IMR-90 (cell line): ENCODE measurements at regions not wholly inside any gene's neighbourhood (a gene's known extent, or its start where the extent isn't known, plus 50 kb on each side); places are given as distances from the start of the nearest gene placed in this dataset.
A peak's percentile ranks its signal among the peaks of the same experiment; 100 is the strongest.

Experiments
- ATAC-seq: fragments of 200-7000 bp; cut with Tn5 transposase; 2 replicates; pipeline ENCODE4 v1.9.1; 2020; ENCODE audit warnings: low read depth, mild to moderate bottlenecking, moderate library complexity
- BruUV-seq: library from RNA; stranded (reverse); fragments of 400-500 nt; replicated peaks from 2 replicates; lab custom pipeline; 2021; lab: Mats Ljungman, UMichigan
- CTCF ChIA-PET: fragments of 300-600 bp; formaldehyde crosslinking; extraction: SDS; loops from one replicate; lab custom pipeline; 2021; ENCODE audit warnings: antibody characterized with exemption; lab: Yijun Ruan, JAX
- POLR2A ChIA-PET: fragments of 300-600 bp; sonication (Branson Sonifier 250); formaldehyde crosslinking; loops from one replicate; lab custom pipeline; 2022; ENCODE audit warnings: antibody characterized with exemption; ENCODE audit not compliant: unreplicated experiment; lab: Charles Lee
- DNase-seq: peaks from one replicate; pipeline ENCODE4 v3.0.0; 2013
- H2AFZ ChIP-seq: replicated peaks from 2 replicates; pipeline ENCODE3; 2013; ENCODE audit warnings: low read length, mild to moderate bottlenecking; ENCODE audit not compliant: poor library complexity
- H2AK5ac ChIP-seq: 2 replicates; pipeline ENCODE4 v1.6.1; 2013; ENCODE audit warnings: low read depth, low read length, inconsistent platforms
- H2AK9ac ChIP-seq: replicated peaks from 2 replicates; pipeline ENCODE3; 2013; ENCODE audit warnings: mild to moderate bottlenecking, low read depth, low read length, moderate library complexity; ENCODE audit not compliant: poor library complexity
- H2BK120ac ChIP-seq: 2 replicates; pipeline ENCODE4 v1.6.1; 2013; ENCODE audit warnings: low read depth, low read length, inconsistent platforms
- H2BK15ac ChIP-seq: 3 replicates; pipeline ENCODE4 v1.6.1; 2013; ENCODE audit warnings: low read depth, low read length, inconsistent platforms
- H2BK20ac ChIP-seq: 2 replicates; pipeline ENCODE4 v1.6.1; 2013; ENCODE audit warnings: low read depth, mild to moderate bottlenecking, inconsistent platforms, low read length, moderate library complexity
- H2BK5ac ChIP-seq: 2 replicates; pipeline ENCODE4 v1.6.1; 2013; ENCODE audit warnings: mild to moderate bottlenecking, low read depth, low read length, inconsistent platforms; ENCODE audit not compliant: poor library complexity, severe bottlenecking
- H3K14ac ChIP-seq: replicated peaks from 2 replicates; pipeline ENCODE4 v1.6.1; 2013; ENCODE audit warnings: low read depth, low read length, inconsistent platforms
- H3K18ac ChIP-seq: 2 replicates; pipeline ENCODE4 v1.6.1; 2013; ENCODE audit warnings: low read depth, low read length, control low read depth
- H3K23ac ChIP-seq: 2 replicates; pipeline ENCODE4 v1.6.1; 2013; ENCODE audit warnings: low read depth, low read length, inconsistent platforms
- H3K27ac ChIP-seq: 2 replicates; pipeline ENCODE4 v1.5.1; 2013; ENCODE audit warnings: mild to moderate bottlenecking, control low read depth, low read length; ENCODE audit not compliant: insufficient read depth
- H3K27me3 ChIP-seq: 2 replicates; pipeline ENCODE4 v1.6.1; 2013; ENCODE audit warnings: low read length; ENCODE audit not compliant: control insufficient read depth, insufficient read depth
- H3K36me3 ChIP-seq: 2 replicates; pipeline ENCODE4 v1.6.1; 2013; ENCODE audit warnings: low read length, mixed read lengths; ENCODE audit not compliant: control insufficient read depth, insufficient read depth
- H3K4ac ChIP-seq: 2 replicates; pipeline ENCODE4 v1.6.1; 2013; ENCODE audit warnings: low read depth, low read length, inconsistent platforms
- H3K4me1 ChIP-seq: 2 replicates; pipeline ENCODE4 v1.6.1; 2013; ENCODE audit warnings: low read length, mixed read lengths; ENCODE audit not compliant: control insufficient read depth, insufficient read depth
- H3K4me2 ChIP-seq: 2 replicates; pipeline ENCODE4 v1.6.1; 2013; ENCODE audit warnings: low read depth, mild to moderate bottlenecking, control low read depth, low read length, moderate library complexity
- H3K4me3 ChIP-seq: 2 replicates; pipeline ENCODE4 v1.5.1; 2013; ENCODE audit warnings: low read depth, mild to moderate bottlenecking, control low read depth, low read length, moderate library complexity; ENCODE audit not compliant: insufficient read depth
- H3K56ac ChIP-seq: 2 replicates; pipeline ENCODE4 v1.6.1; 2013; ENCODE audit warnings: low read length, inconsistent platforms; ENCODE audit not compliant: insufficient read depth; ENCODE audit errors: extremely low read depth
- H3K79me1 ChIP-seq, 2 experiments: 2 replicates each; pipeline ENCODE4 v1.6.1; 2013; ENCODE audit warnings: low read length in 2 of 2, inconsistent platforms in 1 of 2, low read depth in 1 of 2
- H3K9ac ChIP-seq: 2 replicates; pipeline ENCODE4 v1.6.1; 2013; ENCODE audit warnings: low read depth, low read length, control low read depth
- H3K9me1 ChIP-seq: 2 replicates; pipeline ENCODE4 v1.6.1; 2013; ENCODE audit warnings: low read length, inconsistent platforms; ENCODE audit not compliant: insufficient read depth
- H3K9me3 ChIP-seq: 2 replicates; pipeline ENCODE4 v1.6.1; 2013; ENCODE audit warnings: low read length; ENCODE audit not compliant: control insufficient read depth, insufficient read depth
- H4K20me1 ChIP-seq: 2 replicates; pipeline ENCODE4 v1.6.1; 2013; ENCODE audit warnings: low read length, inconsistent platforms; ENCODE audit not compliant: insufficient read depth
- H4K5ac ChIP-seq: 2 replicates; pipeline ENCODE4 v1.6.1; 2013; ENCODE audit warnings: mild to moderate bottlenecking, low read depth, low read length, control low read depth
- H4K8ac ChIP-seq, 2 experiments: 2 replicates each; pipeline ENCODE4 v1.6.1; 2013; ENCODE audit warnings: low read depth in 2 of 2, low read length in 2 of 2, control low read depth in 1 of 2, inconsistent platforms in 1 of 2
- H4K91ac ChIP-seq: 2 replicates; pipeline ENCODE4 v1.6.1; 2013; ENCODE audit warnings: low read depth, low read length, inconsistent platforms; ENCODE audit not compliant: insufficient read depth
- BHLHE40 ChIP-seq: fragments of 150-350 bp; IDR thresholded peaks from 2 replicates; pipeline ENCODE4 v1.6.1; 2016; ENCODE audit warnings: mild to moderate bottlenecking, low read depth, low read length
- CEBPB ChIP-seq: IDR thresholded peaks from 2 replicates; pipeline ENCODE4 v1.6.1; 2012; ENCODE audit warnings: low read depth, low read length, improper control_type of control experiment
- CHD1 ChIP-seq: IDR thresholded peaks from 2 replicates; pipeline ENCODE4 v1.6.1; 2012; ENCODE audit warnings: low read depth, low read length, improper control_type of control experiment
- CTCF ChIP-seq: conservative IDR thresholded peaks from 2 replicates; pipeline ENCODE4 v1.5.1; 2012; ENCODE audit warnings: mild to moderate bottlenecking, low read depth, low read length, improper control_type of control experiment
- FOS ChIP-seq: fragments of 150-350 bp; IDR thresholded peaks from 2 replicates; pipeline ENCODE4 v1.6.1; 2016; ENCODE audit warnings: low read depth, low read length
- MAFK ChIP-seq: IDR thresholded peaks from 2 replicates; pipeline ENCODE4 v1.6.1; 2012; ENCODE audit warnings: low read depth, low read length, improper control_type of control experiment
- MAZ ChIP-seq: IDR thresholded peaks from 2 replicates; pipeline ENCODE4 v1.6.1; 2012; ENCODE audit warnings: low read depth, mild to moderate bottlenecking, low read length, improper control_type of control experiment, moderate library complexity, borderline replicate concordance
- MXI1 ChIP-seq: IDR thresholded peaks from 2 replicates; pipeline ENCODE4 v1.6.1; 2012; ENCODE audit warnings: low read depth, mild to moderate bottlenecking, low read length, moderate library complexity, borderline replicate concordance
- NFE2L2 ChIP-seq: fragments of 150-350 bp; IDR thresholded peaks from 2 replicates; pipeline ENCODE4 v1.6.1; 2016; ENCODE audit warnings: low read depth, mild to moderate bottlenecking, low read length
- POLR2A ChIP-seq: IDR thresholded peaks from 2 replicates; pipeline ENCODE4 v1.6.1; 2012; ENCODE audit warnings: mild to moderate bottlenecking, low read depth, low read length
- RAD21 ChIP-seq: IDR thresholded peaks from 2 replicates; pipeline ENCODE4 v1.6.1; 2012; ENCODE audit warnings: low read length, improper control_type of control experiment
- RCOR1 ChIP-seq: IDR thresholded peaks from 2 replicates; pipeline ENCODE4 v1.6.1; 2012; ENCODE audit warnings: mild to moderate bottlenecking, low read length, improper control_type of control experiment; ENCODE audit not compliant: insufficient replicate concordance
- SMC3 ChIP-seq: fragments of 150-350 bp; IDR thresholded peaks from 2 replicates; pipeline ENCODE4 v1.6.1; 2016; ENCODE audit warnings: low read depth, mild to moderate bottlenecking, antibody characterized with exemption, low read length, moderate library complexity
- USF2 ChIP-seq: fragments of 150-350 bp; IDR thresholded peaks from 2 replicates; pipeline ENCODE4 v1.6.1; 2017; ENCODE audit warnings: mild to moderate bottlenecking, antibody characterized with exemption, low read length, low read depth
- WGBS, 2 experiments: methylation state at CpG; one replicate each; pipeline versions ENCODE4 v1.1.5 to v1.1.7; 2013; ENCODE audit warnings: missing lambda C conversion rate in 2 of 2; ENCODE audit not compliant: insufficient read length in 1 of 2; ENCODE audit errors: extremely low coverage in 2 of 2; 5-methylcytosine and 5-hydroxymethylcytosine counted together
- dilution Hi-C: fragments of 300-500 bp; cut with HindIII; formaldehyde crosslinking; loops from one replicate; pipeline ENCODE4 v1.14.3; 2018; ENCODE audit warnings: low sequenced_read_pairs; ENCODE audit not compliant: unreplicated experiment
- in situ Hi-C: fragments of 300-500 bp; cut with MboI; formaldehyde crosslinking; loops from 3 replicates; pipeline ENCODE4 v1.14.3; 2019; ENCODE audit warnings: low sequenced_read_pairs, inconsistent platforms, mixed read lengths
- intact Hi-C: fragments of 100-400 bp; cut with micrococcal nuclease; formaldehyde crosslinking; loops from 2 replicates; pipeline ENCODE4 v1.10.0; 2022

- no peaks in the 10 kb centered on the region for H4K20me1 ChIP-seq
- H2AK9ac ChIP-seq, result peak overlapping the region; percentile 94
- peak overlapping the region; percentile 99 for H4K91ac ChIP-seq
- H3K23ac ChIP-seq, result peak overlapping the region; percentile 98
- H3K9me1 ChIP-seq, result peaks cover 40% of the 10 kb centered on the region
- peak overlapping the region; percentile 99 for H2BK5ac ChIP-seq
- in situ Hi-C loops (loop anchor here (5.0 to 25.0 kb wide), 4 partner anchors 91 to 489 kb away; no protein-coding TSS in a partner anchor), dilution Hi-C loops (no loop called here), intact Hi-C loops (loop anchor here (5.0 kb wide), 1 partner anchor 156 kb away; no protein-coding TSS in a partner anchor)
- peak overlapping the region; percentile 92; the same call in 2 of the 3 replicates for H2BK15ac ChIP-seq
- no peaks in the 10 kb centered on the region for H3K36me3 ChIP-seq
- peaks cover 65% of the 10 kb centered on the region for H3K4me1 ChIP-seq
- H3K79me1 ChIP-seq, result peaks cover 19 to 76% of the 10 kb centered on the region in 2 experiments; a peak in 3 of 4 replicates
- H3K4ac ChIP-seq, result peak overlapping the region; percentile 99
- no TSS peak for BruUV-seq
- peak overlapping the region; percentile 95 for H2AK5ac ChIP-seq
- CTCF ChIA-PET, result interaction anchor here (1.2 to 2.3 kb wide), 3 partner anchors 48 to 228 kb away, joined by 4 to 11 read pairs (median 8); partner anchors contain the start of gene FOXF1
- H3K9ac ChIP-seq, result peak overlapping the region; percentile 88
- peak overlapping the region; percentile 82 to 99 for H4K8ac ChIP-seq
- peak overlapping the region; percentile 99 for H4K5ac ChIP-seq
- peak overlapping the region; percentile 97 for H3K27ac ChIP-seq
- peak overlapping the region; percentile 93 for H3K4me2 ChIP-seq
- peak overlapping the region; percentile 97 for H2BK20ac ChIP-seq
- peak overlapping the region; percentile 99 for H2BK120ac ChIP-seq
- POLR2A ChIA-PET, result interaction anchor here (0.8 to 1.2 kb wide), 2 partner anchors 91 to 209 kb away, joined by 3 to 5 read pairs; partner anchors contain the start of gene FOXF1
- 8% methylated on average over 9 of the region's 20 CpGs; no CpG with 5 or more reads in 1 of the 2 experiments for WGBS, 2 experiments
- peak; percentile 16 for ATAC-seq
- peak overlapping the region; percentile 98 for H3K18ac ChIP-seq
- no peaks in the 10 kb centered on the region for H3K27me3 ChIP-seq
- no peaks in the 10 kb centered on the region for H3K9me3 ChIP-seq
- DNase-seq, result peak; percentile 85
- peak overlapping the region; percentile 95 for H2AFZ ChIP-seq
- peak overlapping the region; percentile 84 for H3K56ac ChIP-seq
- peak overlapping the region; percentile 98 for H3K14ac ChIP-seq
- peak overlapping the region; percentile 21 for H3K4me3 ChIP-seq
- TF ChIP-seq MXI1, result no peak; the same call in 1 of the 2 replicates
- peak; percentile 93 for TF ChIP-seq NFE2L2
- TF ChIP-seq CEBPB, result no peak
- TF ChIP-seq BHLHE40, result no peak
- peak; percentile 30; the same call in 1 of the 2 replicates for TF ChIP-seq USF2
- TF ChIP-seq MAZ, result no peak
- peak; percentile 10; the same call in 1 of the 2 replicates for TF ChIP-seq SMC3
- peak; percentile 49; the same call in 1 of the 2 replicates for TF ChIP-seq POLR2A
- TF ChIP-seq MAFK, result peak; percentile 46; the same call in 1 of the 2 replicates
- no peak for TF ChIP-seq RCOR1
- TF ChIP-seq CHD1, result 0 out of 2 replicates have a peak, but pooled peaks have one; percentile 38
- no peak for TF ChIP-seq RAD21
- no peak for TF ChIP-seq FOS
- no peak for TF ChIP-seq CTCF
Observed at GRCh38 chr16:86300746-86301481, 209.4 kb upstream of the FOXF1 start.
